Endothelial cell of umbilical vein (primary cell): ENCODE measurements at regions not wholly inside any gene's neighbourhood (a gene's known extent, or its start where the extent isn't known, plus 50 kb on each side); places are given as distances from the start of the nearest gene placed in this dataset.

Experiments used
- BruUV-seq: library from RNA; stranded (reverse); fragments of 400-500 nt; replicated peaks from 2 replicates; lab custom pipeline; 2021; lab: Mats Ljungman, UMichigan
- CTCF ChIA-PET: fragments of 300-600, 350-600 bp; sonication (Branson Sonifier 250); formaldehyde crosslinking; loops from one replicate; lab custom pipeline; 2021; ENCODE audit warnings: antibody characterized with exemption, inconsistent platforms; lab: Charles Lee
- POLR2A ChIA-PET: fragments of 300-600, 350-600 bp; sonication (Branson Sonifier 250); formaldehyde crosslinking; loops from one replicate; lab custom pipeline; 2021; ENCODE audit warnings: antibody characterized with exemption, inconsistent platforms; lab: Charles Lee
- DNase-seq: peaks from one replicate; pipeline ENCODE4 v3.0.0-alpha.2; 2011; ENCODE audit warnings: low read depth, low spot score
- FAIRE-seq: peaks from 2 replicates; lab custom pipeline; 2011; peaks lifted over from hg19 to GRCh38; lab: Jason Lieb, UNC
- H2AFZ ChIP-seq: 2 replicates; pipeline ENCODE4 v1.6.0; 2012; ENCODE audit warnings: low read depth, low read length, control low read depth, inconsistent platforms
- H3K27ac ChIP-seq: 2 replicates; pipeline ENCODE4 v1.5.1; 2011; ENCODE audit warnings: low read depth, mild to moderate bottlenecking, control low read depth, low read length, moderate library complexity; ENCODE audit not compliant: insufficient read depth
- H3K27me3 ChIP-seq, 2 experiments: 2 replicates each; pipeline versions ENCODE4 v1.6.0 to v1.6.1; 2011; ENCODE audit warnings: low read length in 2 of 2, mixed read lengths in 1 of 2; ENCODE audit not compliant: control insufficient read depth in 2 of 2, insufficient read depth in 2 of 2
- H3K36me3 ChIP-seq, 2 experiments: 2 replicates in 1 of 2; 3 replicates in 1 of 2; pipeline ENCODE4 v1.5.1; 2011; ENCODE audit warnings: low read length in 2 of 2, mild to moderate bottlenecking in 1 of 2, moderate library complexity in 1 of 2; ENCODE audit not compliant: control insufficient read depth in 2 of 2, insufficient read depth in 2 of 2; ENCODE audit errors: extremely low read depth in 1 of 2
- H3K4me1 ChIP-seq: 3 replicates; pipeline ENCODE4 v1.5.1; 2011; ENCODE audit warnings: mild to moderate bottlenecking, low read length; ENCODE audit not compliant: control insufficient read depth, insufficient read depth; ENCODE audit errors: extremely low read depth
- H3K4me2 ChIP-seq: 2 replicates; pipeline ENCODE4 v1.6.1; 2011; ENCODE audit warnings: low read length, control low read depth, mixed read lengths; ENCODE audit not compliant: insufficient read depth
- H3K4me3 ChIP-seq, 3 experiments: fragments of 200-600 bp in 1 of 3; sonication (generic), shearing (Covaris generic) in 1 of 3; replicated peaks in 1 of 3; 2 replicates each; pipeline ENCODE4 v1.5.1; 2011 to 2016; ENCODE audit warnings: control low read depth in 3 of 3, low read length in 3 of 3, mild to moderate bottlenecking in 2 of 3, inconsistent platforms in 1 of 3, low read depth in 1 of 3, moderate library complexity in 1 of 3; ENCODE audit not compliant: insufficient read depth in 1 of 3
- H3K79me2 ChIP-seq: 2 replicates; pipeline ENCODE4 v1.6.0; 2012; ENCODE audit warnings: low read length, inconsistent platforms; ENCODE audit not compliant: control insufficient read depth, insufficient read depth
- H3K9ac ChIP-seq: replicated peaks from 2 replicates; pipeline ENCODE3; 2011; ENCODE audit warnings: low read length, control low read depth; ENCODE audit not compliant: insufficient read depth; ENCODE audit errors: extremely low read depth
- H3K9me1 ChIP-seq: replicated peaks from 3 replicates; pipeline ENCODE4 v1.6.0; 2011; ENCODE audit warnings: mild to moderate bottlenecking, low read length; ENCODE audit not compliant: control insufficient read depth, insufficient read depth; ENCODE audit errors: extremely low read depth
- H3K9me3 ChIP-seq: replicated peaks from 2 replicates; pipeline ENCODE4 v1.5.1; 2012; ENCODE audit warnings: low read length, inconsistent platforms; ENCODE audit not compliant: control insufficient read depth, insufficient read depth
- H4K20me1 ChIP-seq: replicated peaks from 2 replicates; pipeline ENCODE3; 2011; ENCODE audit warnings: mild to moderate bottlenecking, low read length; ENCODE audit not compliant: control insufficient read depth, insufficient read depth; ENCODE audit errors: extremely low read depth
- EZH2 ChIP-seq: IDR thresholded peaks from 2 replicates; pipeline ENCODE4 v1.6.1; 2012; ENCODE audit warnings: borderline replicate concordance, low read depth, mild to moderate bottlenecking, moderate library complexity, low read length, inconsistent platforms; ENCODE audit not compliant: severe bottlenecking
- FOS ChIP-seq: IDR thresholded peaks from 2 replicates; pipeline ENCODE4 v1.6.1; 2011; ENCODE audit warnings: mild to moderate bottlenecking, low read length, moderate library complexity, borderline replicate concordance; ENCODE audit not compliant: insufficient read depth
- GATA2 ChIP-seq: IDR thresholded peaks from 2 replicates; pipeline ENCODE4 v1.7.0; 2011; ENCODE audit warnings: low read depth, mild to moderate bottlenecking, moderate library complexity, mixed read lengths, low read length; ENCODE audit not compliant: insufficient read length, insufficient read depth
- JUN ChIP-seq: IDR thresholded peaks from 2 replicates; pipeline ENCODE4 v1.6.1; 2011; ENCODE audit warnings: borderline replicate concordance, low read depth; ENCODE audit not compliant: insufficient read length, insufficient read depth
- MYC ChIP-seq: IDR thresholded peaks from one replicate; pipeline ENCODE4 v1.6.1; 2011; ENCODE audit warnings: mild to moderate bottlenecking, low read depth, low read length
- POLR2A ChIP-seq: IDR thresholded peaks from 2 replicates; pipeline ENCODE4 v1.6.1; 2012; ENCODE audit warnings: low read depth, mild to moderate bottlenecking, control low read depth, low read length
- POLR2AphosphoS5 ChIP-seq: IDR thresholded peaks from 2 replicates; pipeline ENCODE4 v1.6.1; 2012; ENCODE audit warnings: low read depth, mild to moderate bottlenecking, control low read depth, low read length, moderate library complexity; ENCODE audit not compliant: insufficient read depth
- dilution Hi-C: fragments of 300-500 bp; cut with MboI; formaldehyde crosslinking; loops from one replicate; pipeline ENCODE4 v1.15.0; 2019; ENCODE audit warnings: low sequenced_read_pairs; ENCODE audit not compliant: extremely low pct_ligation_motif_present
- intact Hi-C: fragments of 100-400 bp; cut with micrococcal nuclease; formaldehyde crosslinking; loops from one replicate; pipeline ENCODE4 v1.10.0; 2022
- TF ChIP-seq, protein P1 (sequence below), 2 donors: IDR thresholded peaks; 1 replicate in 1 of 2; 2 replicates in 1 of 2; pipeline ENCODE4 v1.5.1; 2011; ENCODE audit warnings: low read length in 2 of 2, mild to moderate bottlenecking in 2 of 2, moderate library complexity in 2 of 2, control low read depth in 1 of 2, inconsistent platforms in 1 of 2, low read depth in 1 of 2; ENCODE audit not compliant: insufficient read depth in 1 of 2; ENCODE audit errors: extremely low read depth in 1 of 2
- TF ChIP-seq, protein P2 (sequence below): IDR thresholded peaks from 2 replicates; pipeline ENCODE4 v1.6.1; 2011; ENCODE audit not compliant: insufficient read depth, insufficient read length

DNA sequence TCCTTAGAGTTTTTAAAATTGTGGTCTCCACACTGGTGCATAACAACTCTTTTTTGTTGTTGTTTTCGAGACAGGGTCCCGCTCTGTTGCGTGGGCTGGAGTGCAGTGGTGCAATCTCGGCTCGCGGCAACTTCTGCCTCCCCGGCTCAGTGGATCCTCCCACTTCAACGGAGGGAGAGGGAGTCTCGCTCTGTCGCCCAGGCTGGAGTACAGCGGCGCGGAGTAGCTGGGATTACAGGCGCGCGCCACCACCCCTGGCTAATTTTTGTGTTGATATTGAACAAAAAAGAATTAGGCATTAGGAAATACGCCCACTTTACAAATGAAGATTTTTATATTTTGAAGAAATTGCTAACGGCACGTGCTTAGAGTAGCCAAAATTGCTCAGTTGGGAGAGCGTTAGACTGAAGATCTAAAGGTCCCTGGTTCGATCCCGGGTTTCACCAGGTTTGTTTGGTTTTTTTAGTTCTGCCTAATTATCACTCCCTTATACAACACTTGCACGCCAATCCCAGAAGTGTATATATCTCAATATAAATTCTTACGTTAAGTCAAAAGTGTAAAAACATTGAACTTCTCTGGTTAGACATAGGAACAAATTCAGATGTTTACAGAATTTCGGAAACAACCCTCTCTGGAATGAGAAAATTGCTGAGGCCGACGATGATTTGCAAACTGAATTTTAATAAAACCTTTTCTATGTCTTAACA is 159.6 kb downstream of the TRIM27 start:
- peaks cover 30 to 34% of the 10 kb centered on the region in 2 experiments for H3K27me3 ChIP-seq

More for the DNA sequence above, 159.6 kb downstream of the TRIM27 start:
- no peaks in the 10 kb centered on the region for H3K79me2 ChIP-seq
- H3K9ac ChIP-seq: no peak overlapping the region
- FAIRE-seq: no peak
- no peak overlapping the region for H3K27ac ChIP-seq
- TF ChIP-seq EZH2: no peak
- TF ChIP-seq POLR2A: no peak
- no peak for TF ChIP-seq POLR2AphosphoS5
- TF ChIP-seq JUN: no peak
- TF ChIP-seq FOS: no peak
- TF ChIP-seq, protein P1, sequence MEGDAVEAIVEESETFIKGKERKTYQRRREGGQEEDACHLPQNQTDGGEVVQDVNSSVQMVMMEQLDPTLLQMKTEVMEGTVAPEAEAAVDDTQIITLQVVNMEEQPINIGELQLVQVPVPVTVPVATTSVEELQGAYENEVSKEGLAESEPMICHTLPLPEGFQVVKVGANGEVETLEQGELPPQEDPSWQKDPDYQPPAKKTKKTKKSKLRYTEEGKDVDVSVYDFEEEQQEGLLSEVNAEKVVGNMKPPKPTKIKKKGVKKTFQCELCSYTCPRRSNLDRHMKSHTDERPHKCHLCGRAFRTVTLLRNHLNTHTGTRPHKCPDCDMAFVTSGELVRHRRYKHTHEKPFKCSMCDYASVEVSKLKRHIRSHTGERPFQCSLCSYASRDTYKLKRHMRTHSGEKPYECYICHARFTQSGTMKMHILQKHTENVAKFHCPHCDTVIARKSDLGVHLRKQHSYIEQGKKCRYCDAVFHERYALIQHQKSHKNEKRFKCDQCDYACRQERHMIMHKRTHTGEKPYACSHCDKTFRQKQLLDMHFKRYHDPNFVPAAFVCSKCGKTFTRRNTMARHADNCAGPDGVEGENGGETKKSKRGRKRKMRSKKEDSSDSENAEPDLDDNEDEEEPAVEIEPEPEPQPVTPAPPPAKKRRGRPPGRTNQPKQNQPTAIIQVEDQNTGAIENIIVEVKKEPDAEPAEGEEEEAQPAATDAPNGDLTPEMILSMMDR (IDR thresholded peaks at IDR 0.05; ENCODE audit: extremely low read depth in 1 of 2, insufficient read depth in 1 of 2, low read depth in 1 of 2, low read length in 2 of 2): no peak
- no peak for TF ChIP-seq MYC
- TF ChIP-seq, protein P2, sequence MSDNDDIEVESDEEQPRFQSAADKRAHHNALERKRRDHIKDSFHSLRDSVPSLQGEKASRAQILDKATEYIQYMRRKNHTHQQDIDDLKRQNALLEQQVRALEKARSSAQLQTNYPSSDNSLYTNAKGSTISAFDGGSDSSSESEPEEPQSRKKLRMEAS: no peak
- TF ChIP-seq GATA2: no peak
- dilution Hi-C loops (no loop called here), intact Hi-C loops (loop anchor here (5.0 kb wide), 1 partner anchor 763 kb away; no protein-coding TSS in a partner anchor)
- no peak for DNase-seq
- no peaks in the 10 kb centered on the region for H3K4me1 ChIP-seq
- BruUV-seq: no TSS peak
- no peak overlapping the region for H3K4me2 ChIP-seq
- ChIA-PET POLR2A (no interaction called here), CTCF (no interaction called here)
- no peak overlapping the region for H3K4me3 ChIP-seq
- no peak overlapping the region for H2AFZ ChIP-seq
- no peaks in the 10 kb centered on the region for H3K9me3 ChIP-seq
- no peaks in the 10 kb centered on the region for H3K9me1 ChIP-seq
- no peaks in the 10 kb centered on the region for H4K20me1 ChIP-seq
- no peaks in the 10 kb centered on the region for H3K36me3 ChIP-seq
